Astrocyte (in vitro differentiated cells and primary cell): ENCODE measurements at regions not wholly inside any gene's neighbourhood (a gene's known extent, or its start where the extent isn't known, plus 50 kb on each side); places are given as distances from the start of the nearest gene placed in this dataset.

Experiments
- DNase-seq: peaks from one replicate; pipeline ENCODE4 v3.0.0-alpha.2; 2010; ENCODE audit warnings: low read depth
- FAIRE-seq: peaks from 2 replicates; lab custom pipeline; 2011; peaks lifted over from hg19 to GRCh38; lab: Jason Lieb, UNC
- H2AFZ ChIP-seq: 2 replicates; pipeline ENCODE4 v1.6.0; 2012; ENCODE audit warnings: low read depth, low read length, inconsistent platforms
- H3K27ac ChIP-seq: 2 replicates; pipeline ENCODE4 v1.5.1; 2011; ENCODE audit warnings: low read depth, low read length, inconsistent platforms
- H3K27me3 ChIP-seq: 2 replicates; pipeline ENCODE4 v1.6.0; 2011; ENCODE audit warnings: low read length, inconsistent platforms; ENCODE audit not compliant: insufficient read depth
- H3K36me3 ChIP-seq: 2 replicates; pipeline ENCODE4 v1.5.1; 2011; ENCODE audit warnings: low read length, inconsistent platforms; ENCODE audit not compliant: insufficient read depth
- H3K4me1 ChIP-seq: 2 replicates; pipeline ENCODE4 v1.5.1; 2011; ENCODE audit warnings: low read length, inconsistent platforms; ENCODE audit not compliant: insufficient read depth
- H3K4me2 ChIP-seq: 2 replicates; pipeline ENCODE4 v1.6.0; 2012; ENCODE audit warnings: low read length, inconsistent platforms
- H3K4me3 ChIP-seq: 2 replicates; pipeline ENCODE4 v1.5.1; 2011; ENCODE audit warnings: low read depth, mild to moderate bottlenecking, low read length, inconsistent platforms; ENCODE audit not compliant: insufficient read depth
- H3K79me2 ChIP-seq: 2 replicates; pipeline ENCODE4 v1.6.0; 2012; ENCODE audit warnings: mild to moderate bottlenecking, low read length, inconsistent platforms; ENCODE audit not compliant: insufficient read depth
- H3K9ac ChIP-seq: 2 replicates; pipeline ENCODE4 v1.6.0; 2012; ENCODE audit warnings: mild to moderate bottlenecking, low read length, inconsistent platforms
- H3K9me3 ChIP-seq: 2 replicates; pipeline ENCODE4 v1.5.1; 2012; ENCODE audit warnings: low read depth, mild to moderate bottlenecking, low read length, inconsistent platforms; ENCODE audit not compliant: insufficient read depth
- H4K20me1 ChIP-seq: 2 replicates; pipeline ENCODE4 v1.6.0; 2012; ENCODE audit warnings: low read length, inconsistent platforms; ENCODE audit not compliant: insufficient read depth
- H3K27ac Mint-ChIP-seq: one replicate; pipeline ENCODE4 v1.8.0; 2021; ENCODE audit warnings: mild to moderate bottlenecking, mixed read lengths; ENCODE audit not compliant: unreplicated experiment
- H3K27me3 Mint-ChIP-seq: one replicate; pipeline ENCODE4 v1.8.0; 2021; ENCODE audit warnings: low read depth, mixed read lengths; ENCODE audit not compliant: unreplicated experiment
- H3K36me3 Mint-ChIP-seq: one replicate; pipeline ENCODE4 v1.8.0; 2021; ENCODE audit warnings: low read depth, mixed read lengths; ENCODE audit not compliant: unreplicated experiment
- H3K4me1 Mint-ChIP-seq: one replicate; pipeline ENCODE4 v1.8.0; 2021; ENCODE audit warnings: low read depth, mixed read lengths; ENCODE audit not compliant: unreplicated experiment
- H3K4me3 Mint-ChIP-seq: one replicate; pipeline ENCODE4 v1.8.0; 2021; ENCODE audit warnings: mild to moderate bottlenecking, moderate library complexity, mixed read lengths; ENCODE audit not compliant: unreplicated experiment
- H3K9me3 Mint-ChIP-seq: one replicate; pipeline ENCODE4 v1.8.0; 2021; ENCODE audit warnings: mild to moderate bottlenecking, mixed read lengths; ENCODE audit not compliant: unreplicated experiment
- CTCF ChIP-seq: IDR thresholded peaks from 2 replicates; pipeline ENCODE4 v1.5.1; 2011; ENCODE audit warnings: low read depth, mild to moderate bottlenecking, inconsistent platforms, low read length, moderate library complexity; ENCODE audit not compliant: insufficient read depth
- EZH2 ChIP-seq: IDR thresholded peaks from 2 replicates; pipeline ENCODE4 v1.6.1; 2012; ENCODE audit warnings: mild to moderate bottlenecking, low read length, inconsistent platforms; ENCODE audit not compliant: insufficient read depth

GRCh38 chr16:62391134-62391533 is 354.9 kb upstream of the CDH8 start:
- no peak for FAIRE-seq
- Mint-ChIP-seq H3K9me3 (no peaks in the 10 kb centered on the region), H3K36me3 (no peaks in the 10 kb centered on the region), H3K27ac (no peak overlapping the region), H3K4me3 (no peak overlapping the region), H3K27me3 (no peaks in the 10 kb centered on the region), H3K4me1 (no peaks in the 10 kb centered on the region)
- peaks cover 4% of the 10 kb centered on the region for H3K9me3 ChIP-seq
- TF ChIP-seq CTCF (no peak), EZH2 (no peak)
- H4K20me1 ChIP-seq, result no peaks in the 10 kb centered on the region
- H2AFZ ChIP-seq, result no peak overlapping the region
- DNase-seq, result no peak
- H3K27me3 ChIP-seq, result no peaks in the 10 kb centered on the region
- no peaks in the 10 kb centered on the region for H3K36me3 ChIP-seq
- H3K9ac ChIP-seq, result no peak overlapping the region
- no peak overlapping the region for H3K4me2 ChIP-seq
- no peak overlapping the region for H3K4me3 ChIP-seq
- no peaks in the 10 kb centered on the region for H3K79me2 ChIP-seq
- H3K4me1 ChIP-seq, result no peaks in the 10 kb centered on the region
- H3K27ac ChIP-seq, result no peak overlapping the region

- DNase-seq, result no peak
- H3K4me3 ChIP-seq, result no peak overlapping the region
- no peaks in the 10 kb centered on the region for H3K4me1 Mint-ChIP-seq
- no peaks in the 10 kb centered on the region for H3K27me3 Mint-ChIP-seq
- no peak for FAIRE-seq
- no peak overlapping the region for H3K27ac Mint-ChIP-seq
- no peak overlapping the region for H3K4me2 ChIP-seq
- no peak overlapping the region for H3K9ac ChIP-seq
- no peak for TF ChIP-seq EZH2
- H3K36me3 ChIP-seq, result no peaks in the 10 kb centered on the region
- no peak overlapping the region for H2AFZ ChIP-seq
- no peaks in the 10 kb centered on the region for H3K9me3 Mint-ChIP-seq
- no peaks in the 10 kb centered on the region for H3K27me3 ChIP-seq
- H4K20me1 ChIP-seq, result no peaks in the 10 kb centered on the region
- H3K79me2 ChIP-seq, result no peaks in the 10 kb centered on the region
- no peaks in the 10 kb centered on the region for H3K4me1 ChIP-seq
- H3K36me3 Mint-ChIP-seq, result no peaks in the 10 kb centered on the region
- H3K9me3 ChIP-seq, result peaks cover 4% of the 10 kb centered on the region
- no peak overlapping the region for H3K27ac ChIP-seq
- no peak overlapping the region for H3K4me3 Mint-ChIP-seq
Measured at GRCh38 chr16:62390214-62390613, 354.0 kb upstream of the CDH8 start.

GRCh38 chr16:62386411-62386810 is 350.2 kb upstream of the CDH8 start:
- Histone ChIP-seq H3K4me1 (no peaks in the 10 kb centered on the region), H3K9ac (no peak overlapping the region), H3K9me3 (no peaks in the 10 kb centered on the region), H3K79me2 (no peaks in the 10 kb centered on the region), H4K20me1 (no peaks in the 10 kb centered on the region), H3K27me3 (no peaks in the 10 kb centered on the region), H3K4me3 (no peak overlapping the region), H2AFZ (no peak overlapping the region), H3K4me2 (no peak overlapping the region), H3K27ac (no peak overlapping the region), H3K36me3 (no peaks in the 10 kb centered on the region)
- Mint-ChIP-seq H3K27me3 (no peaks in the 10 kb centered on the region), H3K4me1 (no peaks in the 10 kb centered on the region), H3K36me3 (no peaks in the 10 kb centered on the region), H3K4me3 (no peak overlapping the region), H3K27ac (no peak overlapping the region), H3K9me3 (no peaks in the 10 kb centered on the region)
- TF ChIP-seq CTCF, result no peak
- no peak for TF ChIP-seq EZH2
- DNase-seq, result no peak
- no peak for FAIRE-seq
